PC-3 (cell line): ENCODE measurements at regions not wholly inside any gene's neighbourhood (a gene's known extent, or its start where the extent isn't known, plus 50 kb on each side); places are given as distances from the start of the nearest gene placed in this dataset.

Source experiments
- ATAC-seq: fragments of 200-7000 bp; cut with Tn5 transposase; 2 replicates; pipeline ENCODE4 v1.9.1; 2020; ENCODE audit warnings: mild to moderate bottlenecking, moderate library complexity
- BruUV-seq: library from RNA; stranded (reverse); fragments of 400-500 nt; replicated peaks from 2 replicates; lab custom pipeline; 2021; lab: Mats Ljungman, UMichigan
- CTCF ChIA-PET: fragments of 300-600 bp; sonication (Branson Sonifier 250); formaldehyde crosslinking; loops from one replicate; lab custom pipeline; 2022; ENCODE audit warnings: antibody characterized with exemption; lab: Charles Lee
- POLR2A ChIA-PET: fragments of 300-600 bp; sonication (Branson Sonifier 250); formaldehyde crosslinking; loops from one replicate; lab custom pipeline; 2022; ENCODE audit warnings: antibody characterized with exemption; ENCODE audit not compliant: unreplicated experiment; lab: Charles Lee
- DNase-seq: peaks from one replicate; pipeline ENCODE4 v3.0.0-alpha.2; 2015
- H2AFZ ChIP-seq: fragments of 300-600 bp; sonication (generic); 2 replicates; pipeline ENCODE4 v1.6.0; 2016; ENCODE audit warnings: antibody characterized with exemption, low read length
- H3F3A ChIP-seq: fragments of 300-600 bp; sonication (generic); one replicate; pipeline ENCODE4 v1.6.0; 2017; ENCODE audit warnings: antibody characterized with exemption, low read length, control low read depth, mild to moderate bottlenecking; ENCODE audit not compliant: unreplicated experiment
- H3K27ac ChIP-seq: fragments of 300-600 bp; sonication (generic); 2 replicates; pipeline ENCODE4 v1.5.1; 2016; ENCODE audit warnings: mild to moderate bottlenecking, low read length
- H3K27me3 ChIP-seq: fragments of 300-600 bp; sonication (generic); 2 replicates; pipeline ENCODE4 v1.6.1; 2016; ENCODE audit warnings: low read length, mixed read lengths
- H3K36me3 ChIP-seq: fragments of 300-600 bp; sonication (generic); 2 replicates; pipeline ENCODE4 v1.6.1; 2016; ENCODE audit warnings: low read depth, mixed run types, low read length, mixed read lengths
- H3K4me1 ChIP-seq: fragments of 300-600 bp; sonication (generic); 2 replicates; pipeline ENCODE4 v1.5.1; 2016; ENCODE audit warnings: low read length; ENCODE audit not compliant: insufficient read depth
- H3K4me2 ChIP-seq: fragments of 300-600 bp; sonication (generic); 2 replicates; pipeline ENCODE4 v1.6.0; 2016; ENCODE audit warnings: low read length
- H3K4me3 ChIP-seq: fragments of 300-600 bp; sonication (generic); 2 replicates; pipeline ENCODE4 v1.5.1; 2016; ENCODE audit warnings: mild to moderate bottlenecking, low read length, mixed read lengths
- H3K79me2 ChIP-seq: fragments of 300-600 bp; sonication (generic); 2 replicates; pipeline ENCODE4 v1.6.1; 2017; ENCODE audit warnings: low read length, mixed read lengths
- H3K9ac ChIP-seq: fragments of 300-600 bp; sonication (generic); 2 replicates; pipeline ENCODE4 v1.6.0; 2016; ENCODE audit warnings: mild to moderate bottlenecking, low read length
- H3K9me2 ChIP-seq: fragments of 300-600 bp; sonication (generic); replicated peaks from 2 replicates; pipeline ENCODE4 v1.6.1; 2016; ENCODE audit warnings: mixed run types, low read length, mixed read lengths
- H3K9me3 ChIP-seq: fragments of 300-600 bp; sonication (generic); 2 replicates; pipeline ENCODE4 v1.6.1; 2016; ENCODE audit warnings: low read length, mixed read lengths
- H4K20me1 ChIP-seq: fragments of 300-600 bp; sonication (generic); 2 replicates; pipeline ENCODE4 v1.6.1; 2016; ENCODE audit warnings: low read length, mixed read lengths
- EZH2 ChIP-seq: fragments of 300-600 bp; sonication (generic); IDR thresholded peaks from one replicate; pipeline ENCODE4 v1.6.1; 2017; ENCODE audit warnings: antibody characterized with exemption, mild to moderate bottlenecking, low read length; ENCODE audit not compliant: unreplicated experiment
- EZH2phosphoT487 ChIP-seq: fragments of 300-600 bp; sonication (generic); IDR thresholded peaks from 2 replicates; pipeline ENCODE4 v1.6.1; 2018; ENCODE audit warnings: mild to moderate bottlenecking, antibody characterized with exemption, low read length, borderline replicate concordance
- intact Hi-C: fragments of 100-400 bp; cut with micrococcal nuclease; formaldehyde crosslinking; loops from 2 replicates; pipeline ENCODE4 v1.9.0; 2023
- TF ChIP-seq, protein P1 (sequence below): fragments of 300-600 bp; sonication (generic); conservative IDR thresholded peaks from 2 replicates; pipeline ENCODE4 v1.5.1; 2017; ENCODE audit warnings: antibody characterized with exemption, low read depth, mild to moderate bottlenecking, low read length

- no peaks in the 10 kb centered on the region for H4K20me1 ChIP-seq
- no peak overlapping the region for H3K4me2 ChIP-seq
- H3F3A ChIP-seq = no peaks in the 10 kb centered on the region
- TF ChIP-seq, protein P1, sequence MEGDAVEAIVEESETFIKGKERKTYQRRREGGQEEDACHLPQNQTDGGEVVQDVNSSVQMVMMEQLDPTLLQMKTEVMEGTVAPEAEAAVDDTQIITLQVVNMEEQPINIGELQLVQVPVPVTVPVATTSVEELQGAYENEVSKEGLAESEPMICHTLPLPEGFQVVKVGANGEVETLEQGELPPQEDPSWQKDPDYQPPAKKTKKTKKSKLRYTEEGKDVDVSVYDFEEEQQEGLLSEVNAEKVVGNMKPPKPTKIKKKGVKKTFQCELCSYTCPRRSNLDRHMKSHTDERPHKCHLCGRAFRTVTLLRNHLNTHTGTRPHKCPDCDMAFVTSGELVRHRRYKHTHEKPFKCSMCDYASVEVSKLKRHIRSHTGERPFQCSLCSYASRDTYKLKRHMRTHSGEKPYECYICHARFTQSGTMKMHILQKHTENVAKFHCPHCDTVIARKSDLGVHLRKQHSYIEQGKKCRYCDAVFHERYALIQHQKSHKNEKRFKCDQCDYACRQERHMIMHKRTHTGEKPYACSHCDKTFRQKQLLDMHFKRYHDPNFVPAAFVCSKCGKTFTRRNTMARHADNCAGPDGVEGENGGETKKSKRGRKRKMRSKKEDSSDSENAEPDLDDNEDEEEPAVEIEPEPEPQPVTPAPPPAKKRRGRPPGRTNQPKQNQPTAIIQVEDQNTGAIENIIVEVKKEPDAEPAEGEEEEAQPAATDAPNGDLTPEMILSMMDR = no peak
- TF ChIP-seq EZH2phosphoT487 = no peak
- TF ChIP-seq EZH2 = no peak
- H3K27ac ChIP-seq = no peak overlapping the region
- H3K27me3 ChIP-seq = peaks cover 66% of the 10 kb centered on the region
- intact Hi-C loops = no loop called here
- H3K9me3 ChIP-seq = no peaks in the 10 kb centered on the region
- DNase-seq = no peak
- no peak overlapping the region for H3K9ac ChIP-seq
- H3K36me3 ChIP-seq = no peaks in the 10 kb centered on the region
- no peak overlapping the region for H3K4me3 ChIP-seq
- no peak overlapping the region for H2AFZ ChIP-seq
- no peaks in the 10 kb centered on the region for H3K9me2 ChIP-seq
- no peaks in the 10 kb centered on the region for H3K79me2 ChIP-seq
- no peak for ATAC-seq
- POLR2A ChIA-PET = no interaction called here
- no peaks in the 10 kb centered on the region for H3K4me1 ChIP-seq
- CTCF ChIA-PET = no interaction called here
- BruUV-seq = no TSS peak
Observed at GRCh38 chr13:111919286-111919685, 147.7 kb upstream of the SOX1 start.

- TF ChIP-seq EZH2 (no peak), EZH2phosphoT487 (no peak)
- TF ChIP-seq, protein P1 = no peak
- intact Hi-C loops = no loop called here
- Histone ChIP-seq H3K4me3 (no peak overlapping the region), H3K9ac (no peak overlapping the region), H4K20me1 (no peaks in the 10 kb centered on the region), H3K36me3 (no peaks in the 10 kb centered on the region), H2AFZ (no peak overlapping the region), H3K79me2 (no peaks in the 10 kb centered on the region), H3K4me1 (no peaks in the 10 kb centered on the region), H3K27me3 (peaks cover 70% of the 10 kb centered on the region), H3K9me2 (no peaks in the 10 kb centered on the region), H3F3A (no peaks in the 10 kb centered on the region), H3K4me2 (no peak overlapping the region), H3K27ac (no peak overlapping the region), H3K9me3 (no peaks in the 10 kb centered on the region)
- ChIA-PET CTCF (no interaction called here), POLR2A (no interaction called here)
- no TSS peak for BruUV-seq
- ATAC-seq (no peak), DNase-seq (no peak)
Observed at GRCh38 chr13:111919849-111920248, 147.1 kb upstream of the SOX1 start.

- Histone ChIP-seq H3K9me3 (no peaks in the 10 kb centered on the region), H2AFZ (no peak overlapping the region), H3K9ac (no peak overlapping the region), H3K36me3 (no peaks in the 10 kb centered on the region), H3K4me2 (no peak overlapping the region), H4K20me1 (no peaks in the 10 kb centered on the region), H3K27ac (no peak overlapping the region), H3K4me3 (no peak overlapping the region), H3K27me3 (peaks cover 71% of the 10 kb centered on the region), H3F3A (no peaks in the 10 kb centered on the region), H3K4me1 (no peaks in the 10 kb centered on the region), H3K79me2 (no peaks in the 10 kb centered on the region), H3K9me2 (no peaks in the 10 kb centered on the region)
- DNase-seq (no peak), ATAC-seq (no peak)
- intact Hi-C loops = no loop called here
- TF ChIP-seq, protein P1 = no peak
- no TSS peak for BruUV-seq
- CTCF ChIA-PET = no interaction called here
- POLR2A ChIA-PET = no interaction called here
Observed at GRCh38 chr13:111920306-111920931, 146.5 kb upstream of the SOX1 start.
